GM18858 (cell line): ENCODE measurements at regions not wholly inside any gene's neighbourhood (a gene's known extent, or its start where the extent isn't known, plus 50 kb on each side); places are given as distances from the start of the nearest gene placed in this dataset.

ENCODE experiments used
- ATAC-seq: cut with Tn5 transposase; IDR thresholded peaks from one replicate; pipeline ENCODE4 v1.9.1; 2021; ENCODE audit not compliant: unreplicated experiment

- ATAC-seq, result no peak
Measured at GRCh38 chr5:2499917-2500316, 251.6 kb downstream of the IRX2 start.

- no peak for ATAC-seq
Measured at GRCh38 chr5:2496891-2497290, 254.6 kb downstream of the IRX2 start.

GRCh38 chr5:2496126-2496525, 255.4 kb downstream of the IRX2 start:
- no peak for ATAC-seq

GRCh38 chr5:2493356-2493755, 258.1 kb downstream of the IRX2 start:
- ATAC-seq, result no peak

- no peak for ATAC-seq
Measured at GRCh38 chr5:2492476-2492875, 259.0 kb downstream of the IRX2 start.

GRCh38 chr5:2491846-2492245, 259.6 kb downstream of the IRX2 start:
- no peak for ATAC-seq

- ATAC-seq, result no peak
Measured at GRCh38 chr5:2489306-2489705, 262.2 kb downstream of the IRX2 start.

- ATAC-seq, result no peak
Measured at GRCh38 chr5:2488593-2488992, 262.9 kb downstream of the IRX2 start.

GRCh38 chr5:2487152-2487763, 264.2 kb downstream of the IRX2 start:
- ATAC-seq, result no peak

GRCh38 chr5:2486373-2486772, 265.1 kb downstream of the IRX2 start:
- no peak for ATAC-seq

- ATAC-seq, result no peak
Measured at GRCh38 chr5:2482778-2483177, 268.7 kb downstream of the IRX2 start.

- no peak for ATAC-seq
Measured at GRCh38 chr5:2480871-2481270, 270.6 kb downstream of the IRX2 start.

GRCh38 chr5:2475902-2476301, 275.6 kb downstream of the IRX2 start:
- ATAC-seq, result no peak

GRCh38 chr5:2472670-2473069, 278.8 kb downstream of the IRX2 start:
- ATAC-seq, result no peak

GRCh38 chr5:2471152-2471879, 280.2 kb downstream of the IRX2 start:
- ATAC-seq, result no peak

- no peak for ATAC-seq
Measured at GRCh38 chr5:2466966-2467365, 284.5 kb downstream of the IRX2 start.

GRCh38 chr5:2465383-2465782, 286.1 kb downstream of the IRX2 start:
- ATAC-seq, result no peak

GRCh38 chr5:2464141-2464540, 287.3 kb downstream of the IRX2 start:
- no peak for ATAC-seq

GRCh38 chr5:2461701-2462691, 289.5 kb downstream of the IRX2 start:
- no peak for ATAC-seq

- ATAC-seq, result no peak
Measured at GRCh38 chr5:2460098-2460497, 291.4 kb downstream of the IRX2 start.

GRCh38 chr5:2459251-2459650, 292.2 kb downstream of the IRX2 start:
- no peak for ATAC-seq

GRCh38 chr5:2455878-2456277, 295.6 kb downstream of the IRX2 start:
- no peak for ATAC-seq
